ENCODE measurements at regions not wholly inside any gene's neighbourhood (a gene's known extent, or its start where the extent isn't known, plus 50 kb on each side); places are given as distances from the start of the nearest gene placed in this dataset.

DNA sequence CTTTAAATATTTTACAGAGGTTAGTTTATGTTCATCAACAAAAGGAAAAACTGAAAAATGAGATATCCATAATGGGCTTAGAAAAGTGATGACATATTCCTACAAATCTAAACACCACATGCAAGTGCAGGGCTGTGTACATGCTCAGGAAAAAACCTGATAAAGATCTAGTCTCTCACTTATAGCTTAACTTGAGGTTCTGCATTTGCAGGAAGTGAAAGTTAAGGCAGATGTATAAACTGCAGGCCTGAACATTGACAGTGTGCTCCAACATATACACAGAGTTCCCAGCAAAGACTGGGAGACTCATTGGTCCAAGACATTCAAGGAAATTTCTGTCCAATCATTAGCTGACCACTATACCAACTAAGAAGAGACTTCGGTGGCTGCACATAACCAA is 63.8 kb upstream of the RET start:
- TF ChIP-seq, protein P1, sequence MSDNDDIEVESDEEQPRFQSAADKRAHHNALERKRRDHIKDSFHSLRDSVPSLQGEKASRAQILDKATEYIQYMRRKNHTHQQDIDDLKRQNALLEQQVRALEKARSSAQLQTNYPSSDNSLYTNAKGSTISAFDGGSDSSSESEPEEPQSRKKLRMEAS (IDR thresholded peaks at IDR 0.05; ENCODE audit: low read depth, low read length), result no peak
- no peak for TF ChIP-seq MYC (IDR thresholded peaks at IDR 0.05; ENCODE audit: low read depth, low read length)
- TF ChIP-seq POLR2A (IDR thresholded peaks at IDR 0.05; ENCODE audit: extremely low read depth, insufficient read length), result no peak
- TF ChIP-seq, protein P2, sequence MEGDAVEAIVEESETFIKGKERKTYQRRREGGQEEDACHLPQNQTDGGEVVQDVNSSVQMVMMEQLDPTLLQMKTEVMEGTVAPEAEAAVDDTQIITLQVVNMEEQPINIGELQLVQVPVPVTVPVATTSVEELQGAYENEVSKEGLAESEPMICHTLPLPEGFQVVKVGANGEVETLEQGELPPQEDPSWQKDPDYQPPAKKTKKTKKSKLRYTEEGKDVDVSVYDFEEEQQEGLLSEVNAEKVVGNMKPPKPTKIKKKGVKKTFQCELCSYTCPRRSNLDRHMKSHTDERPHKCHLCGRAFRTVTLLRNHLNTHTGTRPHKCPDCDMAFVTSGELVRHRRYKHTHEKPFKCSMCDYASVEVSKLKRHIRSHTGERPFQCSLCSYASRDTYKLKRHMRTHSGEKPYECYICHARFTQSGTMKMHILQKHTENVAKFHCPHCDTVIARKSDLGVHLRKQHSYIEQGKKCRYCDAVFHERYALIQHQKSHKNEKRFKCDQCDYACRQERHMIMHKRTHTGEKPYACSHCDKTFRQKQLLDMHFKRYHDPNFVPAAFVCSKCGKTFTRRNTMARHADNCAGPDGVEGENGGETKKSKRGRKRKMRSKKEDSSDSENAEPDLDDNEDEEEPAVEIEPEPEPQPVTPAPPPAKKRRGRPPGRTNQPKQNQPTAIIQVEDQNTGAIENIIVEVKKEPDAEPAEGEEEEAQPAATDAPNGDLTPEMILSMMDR (IDR thresholded peaks at IDR 0.05; ENCODE audit: low read depth, low read length), result no peak
- peak; percentile 68 for DNase-seq (ENCODE audit: low read depth)
- no peak overlapping the region for H3K4me3 ChIP-seq (ENCODE audit: low read depth, low read length)

DNA sequence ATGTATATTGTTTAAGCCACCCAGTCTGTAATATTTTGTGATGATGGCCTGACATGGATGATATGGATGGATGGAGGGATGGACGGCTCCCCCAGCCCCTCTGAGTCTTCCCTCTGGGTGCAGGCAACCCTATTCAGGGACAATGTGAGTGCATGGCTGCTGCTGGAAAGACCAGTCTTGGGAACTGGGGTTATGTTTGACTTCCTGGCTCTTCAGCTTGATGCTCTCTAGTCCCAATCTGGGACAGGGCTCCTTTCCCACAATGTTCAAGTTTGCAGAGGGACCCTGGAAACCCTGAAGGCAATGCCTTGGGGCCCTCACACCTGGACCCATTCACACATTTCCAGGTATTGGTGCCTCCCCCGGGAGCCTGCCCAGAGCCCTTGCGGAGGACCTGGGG is 52.3 kb upstream of the RET start:
- TF ChIP-seq, protein P1 (IDR thresholded peaks at IDR 0.05; ENCODE audit: low read depth, low read length), result no peak
- TF ChIP-seq MYC (IDR thresholded peaks at IDR 0.05; ENCODE audit: low read depth, low read length), result no peak
- TF ChIP-seq, protein P2 (IDR thresholded peaks at IDR 0.05; ENCODE audit: low read depth, low read length), result no peak
- TF ChIP-seq POLR2A (IDR thresholded peaks at IDR 0.05; ENCODE audit: extremely low read depth, insufficient read length), result no peak
- no peak for DNase-seq (ENCODE audit: low read depth)
- H3K4me3 ChIP-seq (ENCODE audit: low read depth, low read length), result no peak overlapping the region

DNA sequence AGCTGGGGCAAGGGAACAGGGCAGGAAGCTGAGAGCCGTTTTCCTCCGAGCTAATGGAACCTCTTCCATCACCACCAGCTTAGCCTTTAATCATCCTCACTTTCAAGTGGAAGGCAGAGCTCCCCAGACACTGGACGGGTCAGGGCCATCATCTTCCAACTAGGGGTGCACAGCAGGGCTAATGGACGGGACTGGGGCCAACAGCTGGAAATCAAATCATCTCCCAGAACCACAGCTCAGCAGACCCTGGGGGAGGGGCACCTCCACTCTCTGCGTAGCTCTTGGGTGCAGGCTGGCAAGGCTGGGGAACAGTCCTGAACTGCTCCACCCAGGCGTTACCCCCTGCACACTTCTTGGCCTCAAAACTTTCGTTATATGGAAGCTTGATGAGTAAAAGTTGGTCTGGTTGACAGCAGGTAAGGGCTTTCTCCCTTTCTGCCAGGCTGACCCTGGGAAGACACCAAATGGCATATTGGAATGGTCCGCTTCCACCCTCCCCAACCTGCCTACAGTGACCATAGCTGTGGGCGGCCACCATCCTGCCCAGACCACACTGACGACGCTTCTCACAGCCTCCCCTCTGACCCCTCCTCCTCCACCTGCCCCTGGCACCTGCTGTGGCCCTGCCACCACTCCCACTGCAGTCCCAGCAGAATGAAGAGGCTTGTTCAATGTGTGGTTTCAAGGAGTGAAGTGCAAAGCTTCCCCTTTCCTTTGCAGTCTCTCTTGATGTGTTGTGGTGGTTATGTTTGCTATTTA is 51.7 kb upstream of the RET start:
- TF ChIP-seq, protein P1 (IDR thresholded peaks at IDR 0.05; ENCODE audit: low read depth, low read length), result no peak
- TF ChIP-seq MYC (IDR thresholded peaks at IDR 0.05; ENCODE audit: low read depth, low read length) (no peak), POLR2A (IDR thresholded peaks at IDR 0.05; ENCODE audit: extremely low read depth, insufficient read length) (no peak)
- TF ChIP-seq, protein P2 (IDR thresholded peaks at IDR 0.05; ENCODE audit: low read depth, low read length), result no peak
- no peak overlapping the region for H3K4me3 ChIP-seq (ENCODE audit: low read depth, low read length)
- peak; percentile 37 for DNase-seq (ENCODE audit: low read depth)

DNA sequence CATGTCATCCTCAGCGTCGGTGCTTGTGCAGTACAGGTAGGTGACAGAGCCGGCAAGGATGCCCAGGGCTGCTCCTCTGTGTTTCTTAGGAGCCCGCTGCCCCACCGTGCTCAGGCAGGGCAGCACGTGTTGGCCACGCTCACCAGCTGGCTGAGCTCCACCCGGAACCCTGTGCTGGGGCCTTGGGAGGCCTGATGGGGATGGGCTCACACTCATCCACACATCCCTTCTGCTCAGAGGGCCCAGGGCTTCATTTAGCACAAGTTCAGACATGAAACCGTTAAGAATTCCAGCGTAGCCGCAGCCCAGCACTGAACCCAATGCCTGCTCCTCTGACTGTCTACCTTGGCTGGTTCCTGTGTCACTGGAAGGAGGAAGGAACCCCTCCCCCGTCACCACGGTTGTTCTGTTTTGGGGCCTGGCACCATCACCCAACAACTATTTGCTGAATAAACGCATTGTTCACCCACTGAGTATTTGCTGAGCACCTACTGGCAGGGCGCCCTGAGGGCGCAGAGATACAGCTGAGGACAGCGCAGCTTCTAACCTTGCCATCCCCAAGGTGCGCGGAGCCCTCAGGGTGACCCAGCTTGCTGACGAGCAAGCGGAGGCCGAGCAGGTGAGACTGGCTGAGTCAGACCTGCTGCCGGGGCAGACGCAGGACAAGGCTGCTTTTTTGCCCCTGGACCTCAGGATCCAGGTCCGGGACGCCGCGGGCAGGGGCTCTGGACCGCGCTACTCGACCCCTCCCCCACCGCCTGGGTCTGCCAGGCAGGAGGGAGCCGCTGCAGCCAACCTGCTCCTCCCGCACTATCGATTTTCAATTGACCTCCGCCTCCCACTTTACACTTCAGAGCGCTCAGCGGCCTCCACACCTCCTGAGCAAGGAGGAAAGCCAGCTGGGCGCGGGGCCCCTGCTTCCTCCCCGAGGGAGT is 50.6 kb upstream of the RET start:
- TF ChIP-seq, protein P1 (IDR thresholded peaks at IDR 0.05; ENCODE audit: low read depth, low read length), result no peak
- TF ChIP-seq, protein P2 (IDR thresholded peaks at IDR 0.05; ENCODE audit: low read depth, low read length), result no peak
- TF ChIP-seq MYC (IDR thresholded peaks at IDR 0.05; ENCODE audit: low read depth, low read length), result no peak
- no peak for TF ChIP-seq POLR2A (IDR thresholded peaks at IDR 0.05; ENCODE audit: extremely low read depth, insufficient read length)
- H3K4me3 ChIP-seq (ENCODE audit: low read depth, low read length), result no peak overlapping the region
- DNase-seq (ENCODE audit: low read depth), result no peak
